HL-60 (cell line): ENCODE measurements at regions not wholly inside any gene's neighbourhood (a gene's known extent, or its start where the extent isn't known, plus 50 kb on each side); places are given as distances from the start of the nearest gene placed in this dataset.

ENCODE experiments used
- CTCF ChIP-seq: IDR thresholded peaks from one replicate; pipeline ENCODE4 v1.5.1; 2011; ENCODE audit warnings: low read length, control low read depth, inconsistent platforms; ENCODE audit not compliant: insufficient read depth
- GABPA ChIP-seq: IDR thresholded peaks from 2 replicates; pipeline ENCODE4 v1.6.1; 2012; ENCODE audit warnings: low read depth
- POLR2AphosphoS5 ChIP-seq: IDR thresholded peaks from 2 replicates; pipeline ENCODE4 v1.6.1; 2012; ENCODE audit warnings: low read depth
- REST ChIP-seq: IDR thresholded peaks from 2 replicates; pipeline ENCODE4 v1.6.1; 2012; ENCODE audit warnings: low read depth; ENCODE audit not compliant: insufficient replicate concordance
- SPI1 ChIP-seq: IDR thresholded peaks from 2 replicates; pipeline ENCODE4 v1.6.1; 2012; ENCODE audit warnings: low read depth, mild to moderate bottlenecking, borderline replicate concordance

- TF ChIP-seq REST, result no peak
- no peak for TF ChIP-seq POLR2AphosphoS5
- peak; percentile 9 for TF ChIP-seq CTCF
- TF ChIP-seq SPI1, result no peak
- no peak for TF ChIP-seq GABPA
Measured at GRCh38 chr2:4762951-4763376, 929.2 kb upstream of the SOX11 start.
